GM19238 (cell line): ENCODE measurements at regions not wholly inside any gene's neighbourhood (a gene's known extent, or its start where the extent isn't known, plus 50 kb on each side); places are given as distances from the start of the nearest gene placed in this dataset.
"Not testable (repeated sequence)": the region's sequence is repeated elsewhere in the genome, so short reads cannot be mapped to it uniquely, and the experiment has no call there.

Experiments
- DNase-seq: peaks from one replicate; pipeline ENCODE4 v3.0.0; 2011; ENCODE audit warnings: low spot score; ENCODE audit not compliant: insufficient read length

GRCh38 chr14:54251356-54251755 is 145.5 kb upstream of the CDKN3 start:
- DNase-seq: no peak

GRCh38 chr14:54252072-54252730 is 144.6 kb upstream of the CDKN3 start:
- DNase-seq: no peak

GRCh38 chr14:54253195-54253947 is 143.4 kb upstream of the CDKN3 start:
- DNase-seq: no peak

- DNase-seq: no peak
Measured at GRCh38 chr14:54256156-54256555, 140.7 kb upstream of the CDKN3 start.

GRCh38 chr14:54257424-54257823 is 139.4 kb upstream of the CDKN3 start:
- no peak for DNase-seq

- DNase-seq: no peak
Measured at GRCh38 chr14:54258382-54258781, 138.4 kb upstream of the CDKN3 start.

- DNase-seq: no peak
Measured at GRCh38 chr14:54259821-54260220, 137.0 kb upstream of the CDKN3 start.

- no peak for DNase-seq
Measured at GRCh38 chr14:54261283-54261682, 135.5 kb upstream of the CDKN3 start.

GRCh38 chr14:54266616-54267015 is 130.2 kb upstream of the CDKN3 start:
- DNase-seq: not testable (repeated sequence)

GRCh38 chr14:54267172-54267571 is 129.6 kb upstream of the CDKN3 start:
- peak; percentile 13 for DNase-seq

- no peak for DNase-seq
Measured at GRCh38 chr14:54275997-54276725, 120.6 kb upstream of the CDKN3 start.

GRCh38 chr14:54278087-54278486 is 118.7 kb upstream of the CDKN3 start:
- DNase-seq: no peak

GRCh38 chr14:54278665-54279295 is 118.0 kb upstream of the CDKN3 start:
- no peak for DNase-seq

GRCh38 chr14:54282849-54283248 is 114.0 kb upstream of the CDKN3 start:
- DNase-seq: no peak

- DNase-seq: no peak
Measured at GRCh38 chr14:54285030-54285429, 111.8 kb upstream of the CDKN3 start.

- DNase-seq: no peak
Measured at GRCh38 chr14:54291491-54292191, 105.2 kb upstream of the CDKN3 start.

- DNase-seq: no peak
Measured at GRCh38 chr14:54294802-54295201, 102.0 kb upstream of the CDKN3 start.

GRCh38 chr14:54299410-54300363 is 97.1 kb upstream of the CDKN3 start:
- no peak for DNase-seq

GRCh38 chr14:54300881-54301280 is 95.9 kb upstream of the CDKN3 start:
- DNase-seq: no peak

GRCh38 chr14:54301359-54301758 is 95.4 kb upstream of the CDKN3 start:
- DNase-seq: no peak
